OCI-LY7 (cell line): ENCODE measurements at regions not wholly inside any gene's neighbourhood (a gene's known extent, or its start where the extent isn't known, plus 50 kb on each side); places are given as distances from the start of the nearest gene placed in this dataset.

Experiments
- CTCF ChIP-seq: fragments of 200-600 bp; sonication (generic); conservative IDR thresholded peaks from 2 replicates; pipeline ENCODE4 v1.5.1; 2014; ENCODE audit warnings: mild to moderate bottlenecking, antibody characterized with exemption, low read length, moderate library complexity, mixed read lengths
- EZH2phosphoT487 ChIP-seq: fragments of 200-600 bp; sonication (generic); IDR thresholded peaks from 2 replicates; pipeline ENCODE4 v1.6.1; 2018; ENCODE audit warnings: low read depth, borderline replicate concordance, mild to moderate bottlenecking, mixed run types, antibody characterized with exemption, low read length, moderate library complexity, mixed read lengths

GRCh38 chr21:39088831-39089380, 94.3 kb downstream of the PSMG1 start:
- TF ChIP-seq EZH2phosphoT487 (no peak), CTCF (no peak)
